Uterus (tissue), 2 donors: ENCODE measurements at regions not wholly inside any gene's neighbourhood (a gene's known extent, or its start where the extent isn't known, plus 50 kb on each side); places are given as distances from the start of the nearest gene placed in this dataset.

Experiments
- POLR2A ChIP-seq, 2 donors: fragments of 450-650 bp; IDR thresholded peaks; one replicate each; pipeline ENCODE4 v1.6.1; 2016; ENCODE audit warnings: antibody characterized with exemption in 2 of 2, mild to moderate bottlenecking in 1 of 2, moderate library complexity in 1 of 2
- TF ChIP-seq, protein P1 (sequence below), 4 experiments: fragments of 200-600 bp in 2 of 4; fragments of 450-650 bp in 2 of 4; sonication (generic) in 2 of 4; IDR thresholded peaks; one replicate each; pipeline ENCODE4 v1.5.1; 2016 to 2019; ENCODE audit warnings: antibody characterized with exemption in 4 of 4, mild to moderate bottlenecking in 2 of 4, moderate library complexity in 1 of 4

DNA sequence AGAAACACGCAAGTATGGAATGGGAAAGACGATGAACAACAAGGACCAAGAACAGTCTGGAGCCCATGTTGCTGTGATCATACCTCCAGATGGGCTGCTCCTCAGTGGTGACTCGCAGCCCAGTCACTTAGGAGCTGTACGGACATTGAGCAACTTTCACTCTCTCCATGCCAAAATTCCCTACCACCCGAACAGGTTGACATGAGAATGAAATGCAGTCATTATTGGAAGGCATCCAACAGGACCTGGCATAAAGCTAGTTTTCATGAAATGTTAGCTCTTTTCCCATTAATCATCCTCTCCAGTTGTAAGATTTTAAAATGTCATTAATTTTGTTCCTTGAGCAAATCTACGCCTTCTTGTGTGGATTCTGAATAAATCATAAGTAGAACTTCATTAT, 82.7 kb upstream of the GPM6B start:
- TF ChIP-seq, protein P1, sequence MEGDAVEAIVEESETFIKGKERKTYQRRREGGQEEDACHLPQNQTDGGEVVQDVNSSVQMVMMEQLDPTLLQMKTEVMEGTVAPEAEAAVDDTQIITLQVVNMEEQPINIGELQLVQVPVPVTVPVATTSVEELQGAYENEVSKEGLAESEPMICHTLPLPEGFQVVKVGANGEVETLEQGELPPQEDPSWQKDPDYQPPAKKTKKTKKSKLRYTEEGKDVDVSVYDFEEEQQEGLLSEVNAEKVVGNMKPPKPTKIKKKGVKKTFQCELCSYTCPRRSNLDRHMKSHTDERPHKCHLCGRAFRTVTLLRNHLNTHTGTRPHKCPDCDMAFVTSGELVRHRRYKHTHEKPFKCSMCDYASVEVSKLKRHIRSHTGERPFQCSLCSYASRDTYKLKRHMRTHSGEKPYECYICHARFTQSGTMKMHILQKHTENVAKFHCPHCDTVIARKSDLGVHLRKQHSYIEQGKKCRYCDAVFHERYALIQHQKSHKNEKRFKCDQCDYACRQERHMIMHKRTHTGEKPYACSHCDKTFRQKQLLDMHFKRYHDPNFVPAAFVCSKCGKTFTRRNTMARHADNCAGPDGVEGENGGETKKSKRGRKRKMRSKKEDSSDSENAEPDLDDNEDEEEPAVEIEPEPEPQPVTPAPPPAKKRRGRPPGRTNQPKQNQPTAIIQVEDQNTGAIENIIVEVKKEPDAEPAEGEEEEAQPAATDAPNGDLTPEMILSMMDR (IDR thresholded peaks at IDR 0.05): no peak
- TF ChIP-seq POLR2A (IDR thresholded peaks at IDR 0.05): no peak
